Nucleus accumbens (tissue), 56 donors: ENCODE measurements at regions not wholly inside any gene's neighbourhood (a gene's known extent, or its start where the extent isn't known, plus 50 kb on each side); places are given as distances from the start of the nearest gene placed in this dataset.

Experiments
- DNase-seq, 56 donors: peaks; one replicate each; lab custom pipeline; 2025; lab: John Stamatoyannopoulos, UW

GRCh38 chr16:63372815-63373214 is 1336.6 kb upstream of the CDH8 start:
- no peak for DNase-seq

DNA sequence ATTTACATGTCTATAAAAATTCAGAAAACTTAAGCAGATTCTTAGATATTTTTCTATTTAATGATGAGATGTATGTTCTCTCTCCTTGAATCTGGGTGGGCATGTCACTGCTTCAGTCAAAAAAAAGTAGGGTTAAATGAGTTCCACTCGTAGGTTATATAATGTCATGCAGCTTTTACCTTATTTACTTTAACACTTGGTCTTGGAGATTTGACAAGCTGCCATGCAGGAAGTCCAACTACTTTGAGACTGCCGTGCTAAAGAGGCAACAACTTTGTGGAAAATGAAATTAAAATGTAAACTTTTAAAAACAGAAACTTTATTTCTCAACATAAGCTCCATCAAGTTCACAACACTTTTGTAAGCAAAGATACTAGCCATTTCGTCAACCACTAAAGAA is 1336.0 kb upstream of the CDH8 start:
- no peak for DNase-seq

DNA sequence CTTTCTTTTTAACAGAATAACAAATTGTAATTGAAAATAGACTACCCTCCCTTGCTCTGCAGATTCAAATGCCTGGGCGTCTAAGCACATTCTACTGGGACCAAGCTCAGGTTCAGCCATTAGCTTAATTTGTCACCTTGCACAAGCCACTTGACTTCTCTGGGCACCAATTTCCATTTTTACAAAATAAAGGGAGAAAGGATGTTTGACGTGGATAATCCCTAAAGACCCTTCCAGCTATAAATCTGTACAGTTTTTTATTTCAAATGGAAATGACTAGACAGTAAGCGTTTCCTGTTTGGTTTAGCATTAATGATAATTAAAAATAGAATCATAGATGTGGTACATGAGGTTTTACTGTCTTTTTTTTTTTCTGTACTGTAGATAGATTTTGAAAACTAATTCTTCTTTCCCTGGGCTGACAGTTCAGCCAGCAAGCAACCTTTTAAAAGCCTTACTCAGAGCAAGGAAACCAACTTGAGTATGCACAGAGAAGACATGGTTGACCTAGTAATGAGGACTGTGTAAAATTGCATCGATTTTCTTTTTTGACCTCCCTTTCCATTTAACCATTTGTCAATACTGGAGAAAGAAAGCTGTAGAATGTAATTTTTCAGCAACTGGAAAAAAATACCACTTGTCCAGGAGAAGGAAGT is 1329.5 kb upstream of the CDH8 start:
- no peak for DNase-seq

- no peak for DNase-seq
Observed at GRCh38 chr16:63363738-63364137, 1327.5 kb upstream of the CDH8 start.

DNA sequence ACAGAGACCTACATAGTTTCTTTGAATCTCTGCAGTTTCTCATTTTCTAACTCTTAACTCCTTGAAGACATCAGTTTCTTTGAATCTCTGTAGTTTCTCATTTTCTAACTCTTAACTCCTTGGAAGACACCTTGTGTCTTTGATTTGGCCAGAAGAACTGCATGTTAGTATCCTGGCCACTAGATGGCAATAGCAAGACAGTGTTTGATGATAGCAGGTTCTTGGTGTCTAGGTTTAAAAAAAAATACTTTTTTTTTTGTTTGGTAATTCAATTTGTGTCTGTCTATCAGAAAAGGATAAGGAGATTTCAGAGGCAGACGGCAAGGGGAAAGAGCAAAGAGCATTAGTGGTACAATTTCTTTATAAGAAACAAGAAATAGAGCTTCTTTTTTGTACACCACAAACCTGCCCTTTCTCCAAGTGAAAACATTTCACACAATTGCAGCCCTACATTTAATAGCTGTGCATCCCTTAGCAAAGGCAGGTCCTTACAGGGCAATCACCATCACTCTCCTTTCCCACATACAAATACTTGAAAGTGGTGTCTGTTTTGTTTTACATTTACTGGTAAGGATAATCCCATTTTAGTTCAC is 1324.9 kb upstream of the CDH8 start:
- DNase-seq = peak in 4 of 56 donors; percentile 0 to 3 (median 2)

DNA sequence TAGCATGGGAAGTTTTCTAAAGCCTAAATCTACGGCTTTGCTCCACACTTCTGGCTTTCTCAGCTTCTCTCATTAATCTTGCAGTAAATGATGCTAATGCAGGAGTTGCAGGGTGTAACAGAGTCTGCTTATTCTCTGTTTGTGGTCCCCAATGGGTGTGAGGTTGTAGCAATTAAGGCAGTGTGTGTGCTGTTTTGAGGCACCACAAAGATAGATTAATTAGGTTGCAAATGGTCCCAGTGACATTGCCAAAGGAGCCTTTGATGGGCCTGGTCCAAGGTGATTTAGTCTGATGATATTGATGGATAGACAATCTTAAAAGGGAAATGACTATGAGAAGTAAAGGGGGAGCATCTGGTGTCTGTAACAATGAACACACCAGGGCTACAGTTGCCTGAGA is 1313.7 kb upstream of the CDH8 start:
- no peak for DNase-seq

DNA sequence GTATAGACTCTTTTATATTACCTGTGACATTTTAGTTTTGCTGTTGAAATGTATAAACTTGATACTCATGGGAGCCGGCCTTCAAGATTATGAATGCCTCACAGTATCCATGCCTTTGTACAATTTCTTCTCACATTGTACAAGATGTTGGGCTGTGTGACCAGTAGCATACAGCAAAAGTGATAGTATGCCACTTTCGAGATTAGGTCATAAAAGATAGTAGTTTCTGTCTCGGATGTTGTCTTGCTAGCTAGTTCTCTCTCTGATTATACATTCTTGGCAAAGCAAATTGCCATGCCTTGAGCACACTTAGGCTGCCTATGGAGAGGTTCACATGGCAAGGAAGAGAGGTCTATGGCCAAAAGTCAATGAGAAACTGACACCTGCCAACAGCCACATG is 1309.8 kb upstream of the CDH8 start:
- DNase-seq = no peak

GRCh38 chr16:63337264-63337663 is 1301.0 kb upstream of the CDH8 start:
- DNase-seq = no peak

GRCh38 chr16:63331111-63331510 is 1294.9 kb upstream of the CDH8 start:
- DNase-seq = no peak

GRCh38 chr16:63326736-63327339 is 1290.6 kb upstream of the CDH8 start:
- DNase-seq = no peak

DNA sequence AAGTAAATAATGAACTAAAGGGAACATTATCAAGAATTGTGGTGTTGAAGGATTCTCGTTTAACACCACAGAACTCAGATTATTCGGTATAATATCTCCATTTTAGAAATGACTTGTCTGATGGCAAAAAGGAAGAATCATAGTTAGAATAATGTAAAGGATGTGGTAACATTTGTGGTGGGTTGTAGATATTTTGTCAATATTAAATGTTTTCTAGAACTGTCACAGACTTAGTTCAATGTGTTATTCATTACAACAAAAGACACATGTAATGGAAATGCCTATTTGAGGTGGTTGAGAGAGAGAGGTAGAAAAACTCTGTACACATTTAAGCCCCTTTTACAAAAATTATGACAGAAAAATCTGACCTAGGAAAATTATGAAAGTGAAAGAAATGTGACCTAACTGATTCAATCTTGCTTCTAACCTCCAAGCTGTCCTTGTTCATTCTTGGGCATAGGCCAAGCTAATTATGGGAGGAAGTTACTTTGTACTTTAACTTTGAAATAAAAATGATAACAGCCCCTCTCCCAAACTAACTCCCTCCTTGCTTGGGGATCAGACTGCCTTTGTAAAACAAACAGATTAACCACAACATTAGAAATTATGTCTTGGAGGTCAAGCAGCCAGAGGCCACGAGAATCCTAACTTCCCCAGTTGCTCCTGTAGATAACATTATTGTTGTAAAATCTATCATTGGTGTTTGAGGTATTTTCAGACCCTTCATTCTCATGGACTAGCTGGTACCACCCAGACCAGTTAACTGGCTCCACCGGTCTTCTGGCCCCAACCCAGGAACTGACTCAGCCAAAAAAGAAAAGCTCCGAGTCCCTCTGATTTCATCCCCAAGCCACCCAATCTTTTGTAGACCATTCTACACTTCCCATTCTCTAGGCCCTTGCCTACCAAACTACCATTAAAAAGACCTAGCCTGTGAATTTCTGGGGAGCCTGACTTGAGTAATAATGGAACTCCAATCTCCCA is 1287.8 kb upstream of the CDH8 start:
- no peak for DNase-seq

GRCh38 chr16:63323055-63323454 is 1286.8 kb upstream of the CDH8 start:
- DNase-seq = no peak

- no peak for DNase-seq
Observed at GRCh38 chr16:63315229-63315628, 1279.0 kb upstream of the CDH8 start.

- DNase-seq = no peak
Observed at GRCh38 chr16:63312346-63312745, 1276.1 kb upstream of the CDH8 start.

- DNase-seq = no peak
Observed at GRCh38 chr16:63311313-63311712, 1275.1 kb upstream of the CDH8 start.

DNA sequence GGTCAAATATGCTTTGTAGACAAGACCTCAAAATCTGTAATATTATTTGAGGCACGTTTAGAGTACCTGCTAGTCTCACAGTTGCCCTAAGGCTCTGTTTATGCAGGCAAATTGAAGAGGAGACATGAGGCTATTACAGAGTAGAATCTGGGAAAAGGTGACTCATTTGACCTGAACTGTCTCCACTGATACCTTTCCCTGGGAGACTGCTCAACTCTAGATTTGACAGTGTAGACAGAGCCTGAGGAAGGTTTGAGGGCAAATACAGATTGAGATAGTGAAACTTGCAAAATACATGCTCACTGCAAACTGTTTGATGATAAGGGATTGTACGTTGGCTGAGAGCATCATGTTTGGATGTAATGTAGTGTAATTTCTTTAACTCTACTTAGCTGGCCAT is 1266.6 kb upstream of the CDH8 start:
- no peak for DNase-seq

DNA sequence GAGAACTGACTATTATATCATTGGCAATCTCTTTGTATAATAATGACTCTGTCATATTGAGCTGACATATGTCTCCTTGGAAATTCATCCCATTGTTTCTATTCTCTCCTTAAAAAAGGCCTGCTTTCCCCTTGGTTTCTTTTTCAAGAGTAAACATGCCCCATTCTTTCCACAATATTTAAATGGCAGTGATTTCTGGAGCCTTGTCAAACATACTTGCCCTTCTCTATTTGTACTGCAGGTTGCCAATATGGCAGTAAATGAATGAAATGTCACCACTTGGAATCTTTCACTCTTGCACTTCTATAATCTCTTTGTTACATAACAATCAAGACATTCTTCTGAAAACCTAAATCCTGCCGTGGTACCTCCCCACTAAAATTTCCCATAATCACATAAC is 1265.1 kb upstream of the CDH8 start:
- DNase-seq = no peak

DNA sequence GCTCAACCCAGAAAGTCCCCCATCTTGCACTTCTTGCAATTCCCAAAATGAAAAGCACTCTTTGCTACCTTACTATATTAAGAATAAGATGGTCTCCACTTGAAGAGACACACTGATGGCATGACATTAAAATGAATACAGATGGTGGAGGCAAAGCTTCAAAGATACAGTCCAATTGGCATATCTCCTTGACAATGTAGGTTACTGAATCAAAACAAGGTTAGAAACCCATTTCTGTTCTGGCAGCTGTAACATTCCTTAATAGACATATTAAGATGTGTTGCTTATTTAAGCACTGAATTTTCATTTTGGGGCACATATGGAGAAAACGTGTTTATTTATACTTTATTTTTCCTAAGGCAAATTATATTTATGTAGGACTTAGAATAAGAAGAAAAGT is 1262.8 kb upstream of the CDH8 start:
- DNase-seq = no peak

DNA sequence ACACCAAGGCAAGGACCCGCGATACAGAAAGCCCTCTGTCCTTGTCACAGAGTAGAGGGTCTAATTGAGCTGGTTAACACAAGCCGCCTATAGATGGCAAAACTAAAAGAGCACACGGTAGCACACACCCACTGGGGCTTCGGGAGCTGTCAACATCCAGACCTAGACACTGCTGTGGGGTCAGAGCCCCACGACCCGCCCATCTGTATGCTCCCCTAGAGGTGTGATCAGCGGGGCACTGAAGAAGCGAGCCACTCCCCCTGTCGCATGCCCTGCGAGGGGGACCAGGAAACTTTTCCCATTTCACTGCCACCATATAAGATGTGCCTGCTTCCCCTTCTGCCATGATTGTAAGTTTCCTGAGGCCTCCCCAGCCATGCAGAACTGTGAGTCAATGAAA is 1255.8 kb upstream of the CDH8 start:
- DNase-seq = no peak

GRCh38 chr16:63289834-63290460 is 1253.7 kb upstream of the CDH8 start:
- DNase-seq = peak in 35 of 56 donors; percentile 4 to 71 (median 26)

DNA sequence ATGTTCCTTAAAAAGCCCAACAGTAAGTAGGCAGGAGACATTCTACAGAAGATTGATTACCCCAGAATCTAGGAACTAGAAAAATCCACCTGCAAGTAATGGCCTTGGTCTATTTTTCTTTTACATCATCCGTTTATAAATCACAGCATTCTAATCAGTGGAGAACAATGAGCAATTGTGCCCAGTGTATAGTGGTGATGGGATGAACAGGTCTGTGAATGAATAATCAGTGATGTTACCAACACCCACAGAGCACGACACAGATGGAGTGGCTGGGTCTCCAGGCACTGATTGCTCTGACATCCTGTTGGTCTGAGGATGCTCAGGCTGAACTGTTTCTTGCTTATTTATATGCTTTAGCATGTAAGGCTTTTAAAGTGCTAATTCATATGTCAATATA is 1251.2 kb upstream of the CDH8 start:
- peak in 6 of 56 donors; percentile 4 to 16 (median 8) for DNase-seq
